ENCODE measurements at regions not wholly inside any gene's neighbourhood (a gene's known extent, or its start where the extent isn't known, plus 50 kb on each side); places are given as distances from the start of the nearest gene placed in this dataset.

GRCh38 chr16:17858061-17858460 lies 387.3 kb upstream of the XYLT1 start:
- Mint-ChIP-seq H3K36me3 (no peaks in the 10 kb centered on the region), H3K4me1 (no peaks in the 10 kb centered on the region), H3K4me3 (no peak overlapping the region), H3K9me3 (peaks cover 22% of the 10 kb centered on the region), H3K27ac (no peak overlapping the region), H3K27me3 (ENCODE audit: low read depth) (no peaks in the 10 kb centered on the region)
- TF ChIP-seq ZNF425 (CRISPR knock-in tag; conservative IDR thresholded peaks at IDR 0.05): no peak
- no peak for TF ChIP-seq ATF6 (CRISPR knock-in tag; IDR thresholded peaks at IDR 0.05)
- no peak for TF ChIP-seq AR (CRISPR knock-in tag; IDR thresholded peaks at IDR 0.05)
- no peak for TF ChIP-seq NR1H2 (CRISPR knock-in tag; IDR thresholded peaks at IDR 0.05)
- no peak for TF ChIP-seq CDX4 (CRISPR knock-in tag; IDR thresholded peaks at IDR 0.05; ENCODE audit: borderline replicate concordance)
- no peak for TF ChIP-seq FOXK1 (CRISPR knock-in tag; IDR thresholded peaks at IDR 0.05)
- no peak for TF ChIP-seq ZNF138 (CRISPR knock-in tag; conservative IDR thresholded peaks at IDR 0.05)
- TF ChIP-seq ATF1 (CRISPR knock-in tag; IDR thresholded peaks at IDR 0.05): no peak
- TF ChIP-seq ZNF396 (CRISPR knock-in tag; IDR thresholded peaks at IDR 0.05; ENCODE audit: borderline replicate concordance): no peak
- no peak for TF ChIP-seq ARID4B (CRISPR knock-in tag; IDR thresholded peaks at IDR 0.05; ENCODE audit: borderline replicate concordance)
- TF ChIP-seq ZNF532 (CRISPR knock-in tag; IDR thresholded peaks at IDR 0.05; ENCODE audit: borderline replicate concordance): no peak
- TF ChIP-seq STAT6 (CRISPR knock-in tag; conservative IDR thresholded peaks at IDR 0.05; ENCODE audit: low read depth): no peak
- TF ChIP-seq JUN (CRISPR knock-in tag; IDR thresholded peaks at IDR 0.05): no peak
- TF ChIP-seq CBFB (CRISPR knock-in tag; IDR thresholded peaks at IDR 0.05; ENCODE audit: low read depth): no peak
- no peak for TF ChIP-seq GTF2I (CRISPR knock-in tag; conservative IDR thresholded peaks at IDR 0.05)
- TF ChIP-seq GRHL2 (CRISPR knock-in tag; IDR thresholded peaks at IDR 0.05; ENCODE audit: insufficient replicate concordance, severe bottlenecking): no peak
- TF ChIP-seq PRRX2 (CRISPR knock-in tag; IDR thresholded peaks at IDR 0.05): no peak
- no peak for DNase-seq (ENCODE audit: low spot score)
- CTCF ChIA-PET: no interaction called here
- POLR2A ChIA-PET: no interaction called here
- ATAC-seq: no peak

All from WTC11 (cell line).